Esophagus squamous epithelium (tissue), 5 donors: ENCODE measurements at regions not wholly inside any gene's neighbourhood (a gene's known extent, or its start where the extent isn't known, plus 50 kb on each side); places are given as distances from the start of the nearest gene placed in this dataset.

Source experiments
- DNase-seq: peaks from one replicate; lab custom pipeline; 2025; lab: John Stamatoyannopoulos, UW
- H3K27ac ChIP-seq, 4 donors: fragments of 200-600 bp; sonication (generic); one replicate each; pipeline ENCODE4 v1.5.1; 2016 to 2019; ENCODE audit warnings: mild to moderate bottlenecking in 1 of 4
- H3K27me3 ChIP-seq, 4 donors: fragments of 200-600 bp; sonication (generic); 1 replicate in 3 of 4; 2 replicates in 1 of 4; pipeline versions ENCODE4 v1.5.1 to v1.6.0; 2017 to 2021; ENCODE audit warnings: antibody characterized with exemption in 1 of 4
- H3K36me3 ChIP-seq, 3 donors: fragments of 200-600 bp; sonication (generic); one replicate each; pipeline ENCODE4 v1.5.1; 2016 to 2019
- H3K4me1 ChIP-seq, 3 donors: fragments of 200-600 bp; sonication (generic); one replicate each; pipeline ENCODE4 v1.5.1; 2017 to 2019
- H3K4me3 ChIP-seq, 4 donors: fragments of 200-600 bp; sonication (generic); 1 replicate in 3 of 4; 2 replicates in 1 of 4; pipeline ENCODE4 v1.5.1; 2016 to 2019; ENCODE audit warnings: mild to moderate bottlenecking in 2 of 4, moderate library complexity in 1 of 4
- H3K9me3 ChIP-seq, 3 donors: fragments of 200-600 bp; sonication (generic); one replicate each; pipeline ENCODE4 v1.5.1; 2016 to 2019
- POLR2A ChIP-seq, 4 donors: fragments of 450-650 bp; IDR thresholded peaks; one replicate each; pipeline ENCODE4 v1.6.1; 2017; ENCODE audit warnings: antibody characterized with exemption in 4 of 4, mild to moderate bottlenecking in 4 of 4, moderate library complexity in 3 of 4
- WGBS, 2 donors: methylation state at CpG; one replicate each; pipeline ENCODE4 v1.1.5; 2018; 5-methylcytosine and 5-hydroxymethylcytosine counted together
- intact Hi-C: fragments of 100-400 bp; cut with DNase I; formaldehyde crosslinking; loops from one replicate; pipeline ENCODE4 v1.15.0; 2022
- TF ChIP-seq, protein P1 (sequence below), 6 experiments: fragments of 450-650 bp in 4 of 6; fragments of 200-600 bp in 2 of 6; sonication (generic) in 2 of 6; IDR thresholded peaks; one replicate each; pipeline ENCODE4 v1.5.1; 2016 to 2019; ENCODE audit warnings: antibody characterized with exemption in 6 of 6, mild to moderate bottlenecking in 4 of 6, moderate library complexity in 4 of 6
- donor health status: DM: yes; HTN: yes; CAD: no.

DNA sequence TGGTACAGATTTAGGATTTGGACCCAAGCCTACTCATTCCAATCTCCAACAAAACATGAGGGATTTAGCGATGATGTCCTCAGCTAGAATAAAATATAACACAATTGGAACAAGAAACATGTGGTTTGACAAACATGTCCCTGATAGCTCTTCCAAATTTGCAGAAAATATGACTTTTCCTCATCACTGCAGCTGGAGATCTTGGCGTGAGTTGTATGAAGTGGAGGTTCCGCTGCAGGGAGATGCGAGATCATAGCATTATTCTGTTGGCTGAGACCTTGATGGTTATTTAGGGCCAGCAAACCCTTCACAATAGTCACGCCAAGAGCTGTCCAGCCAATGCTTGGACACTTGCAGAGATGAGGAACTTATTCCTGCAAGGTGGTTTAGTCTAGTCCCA, 413.4 kb upstream of the TBX3 start:
- TF ChIP-seq, protein P1, sequence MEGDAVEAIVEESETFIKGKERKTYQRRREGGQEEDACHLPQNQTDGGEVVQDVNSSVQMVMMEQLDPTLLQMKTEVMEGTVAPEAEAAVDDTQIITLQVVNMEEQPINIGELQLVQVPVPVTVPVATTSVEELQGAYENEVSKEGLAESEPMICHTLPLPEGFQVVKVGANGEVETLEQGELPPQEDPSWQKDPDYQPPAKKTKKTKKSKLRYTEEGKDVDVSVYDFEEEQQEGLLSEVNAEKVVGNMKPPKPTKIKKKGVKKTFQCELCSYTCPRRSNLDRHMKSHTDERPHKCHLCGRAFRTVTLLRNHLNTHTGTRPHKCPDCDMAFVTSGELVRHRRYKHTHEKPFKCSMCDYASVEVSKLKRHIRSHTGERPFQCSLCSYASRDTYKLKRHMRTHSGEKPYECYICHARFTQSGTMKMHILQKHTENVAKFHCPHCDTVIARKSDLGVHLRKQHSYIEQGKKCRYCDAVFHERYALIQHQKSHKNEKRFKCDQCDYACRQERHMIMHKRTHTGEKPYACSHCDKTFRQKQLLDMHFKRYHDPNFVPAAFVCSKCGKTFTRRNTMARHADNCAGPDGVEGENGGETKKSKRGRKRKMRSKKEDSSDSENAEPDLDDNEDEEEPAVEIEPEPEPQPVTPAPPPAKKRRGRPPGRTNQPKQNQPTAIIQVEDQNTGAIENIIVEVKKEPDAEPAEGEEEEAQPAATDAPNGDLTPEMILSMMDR (IDR thresholded peaks at IDR 0.05), result no peak
- TF ChIP-seq POLR2A (IDR thresholded peaks at IDR 0.05), result no peak
- Histone ChIP-seq H3K27ac (no peak overlapping the region), H3K4me3 (no peak overlapping the region), H3K4me1 (no peaks in the 10 kb centered on the region), H3K36me3 (no peaks in the 10 kb centered on the region), H3K9me3 (no peaks in the 10 kb centered on the region), H3K27me3 (no peaks in the 10 kb centered on the region)
- 82 to 83% methylated on average over 5 of the region's 5 CpGs for WGBS, 2 donors
- intact Hi-C loops, result no loop called here
- no peak for DNase-seq

DNA sequence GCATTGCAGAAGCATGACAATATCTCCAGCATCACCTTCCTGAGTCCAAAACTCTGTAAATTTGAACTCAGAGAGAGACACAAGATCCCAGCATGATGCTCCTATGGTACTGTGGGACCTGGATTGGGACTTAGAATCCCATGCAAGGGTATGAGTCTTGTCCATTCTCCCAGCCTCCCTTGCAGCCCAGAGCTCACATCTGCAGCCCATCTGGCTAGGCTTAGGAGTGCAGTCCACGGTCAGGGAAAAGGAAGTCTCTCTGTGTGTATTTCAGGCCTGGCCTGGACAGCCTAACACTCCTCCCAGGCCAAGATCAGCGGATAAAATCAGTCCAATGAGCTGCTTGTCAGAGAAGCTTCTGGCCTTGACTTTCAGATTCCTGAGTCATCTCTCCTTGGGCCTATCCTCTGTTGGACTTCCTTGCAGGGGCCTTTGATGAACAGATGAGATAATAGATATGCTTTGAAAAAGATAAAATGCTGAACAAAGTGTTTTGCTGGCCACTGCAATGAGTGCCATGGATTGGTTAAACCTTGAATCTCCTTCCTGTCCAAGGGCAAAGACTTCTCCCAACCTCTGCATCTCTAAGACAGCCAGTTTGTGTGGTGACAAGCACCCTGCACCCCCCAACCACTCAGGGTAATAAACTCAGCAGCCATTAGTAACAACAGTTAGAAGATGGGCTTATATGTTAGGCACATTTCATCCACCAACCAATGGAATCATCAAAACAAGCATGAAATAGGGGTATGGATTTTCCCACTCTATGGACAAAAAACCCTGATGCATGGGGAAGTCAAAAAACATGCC, 412.8 kb upstream of the TBX3 start:
- WGBS, 2 donors, result 45 to 100% methylated on average over 1 to 2 of the region's 2 CpGs
- Histone ChIP-seq H3K9me3 (no peaks in the 10 kb centered on the region), H3K4me3 (no peak overlapping the region), H3K27me3 (no peaks in the 10 kb centered on the region), H3K36me3 (no peaks in the 10 kb centered on the region), H3K27ac (no peak overlapping the region), H3K4me1 (no peaks in the 10 kb centered on the region)
- TF ChIP-seq, protein P1 (IDR thresholded peaks at IDR 0.05), result no peak
- no peak for TF ChIP-seq POLR2A (IDR thresholded peaks at IDR 0.05)
- intact Hi-C loops, result no loop called here
- DNase-seq, result no peak

DNA sequence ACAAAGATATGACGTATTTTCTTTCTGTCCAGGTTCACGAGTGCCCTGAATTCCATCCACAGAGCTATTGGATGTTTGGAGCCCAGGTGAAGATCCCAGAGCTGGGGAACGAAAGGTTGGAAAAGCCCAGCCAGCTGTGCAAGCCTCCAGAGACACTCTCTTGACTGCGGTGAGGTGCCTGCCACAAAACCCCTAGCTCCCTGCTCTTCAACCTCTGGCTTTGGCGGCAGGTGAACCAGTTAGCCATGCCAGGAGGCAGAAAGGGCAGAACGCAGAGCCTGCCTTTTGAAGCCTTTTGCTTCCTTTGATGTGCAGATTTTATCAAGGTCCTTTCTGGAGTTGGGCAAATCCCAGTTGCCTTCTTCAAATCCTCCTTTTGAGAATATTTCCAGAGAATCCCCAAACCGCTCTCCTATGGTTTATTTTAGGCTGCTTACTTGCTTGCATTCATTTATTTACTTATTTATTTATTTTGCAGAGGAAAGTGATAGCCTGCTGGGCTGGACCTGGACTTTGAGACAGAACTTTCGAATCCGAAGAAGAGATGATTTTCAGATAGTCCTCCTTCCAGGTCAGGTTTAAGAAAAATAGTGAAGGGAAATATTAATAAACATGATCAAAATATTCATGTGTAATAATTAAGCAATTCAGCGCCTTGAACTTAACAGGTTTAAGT, 411.2 kb upstream of the TBX3 start:
- Histone ChIP-seq H3K27ac (no peak overlapping the region), H3K4me1 (no peaks in the 10 kb centered on the region), H3K9me3 (no peaks in the 10 kb centered on the region), H3K27me3 (no peaks in the 10 kb centered on the region), H3K36me3 (no peaks in the 10 kb centered on the region), H3K4me3 (no peak overlapping the region)
- WGBS, 2 donors, result 79 to 80% methylated on average over 10 of the region's 10 CpGs
- TF ChIP-seq, protein P1 (IDR thresholded peaks at IDR 0.05), result no peak
- no peak for TF ChIP-seq POLR2A (IDR thresholded peaks at IDR 0.05)
- intact Hi-C loops, result no loop called here
- no peak for DNase-seq

DNA sequence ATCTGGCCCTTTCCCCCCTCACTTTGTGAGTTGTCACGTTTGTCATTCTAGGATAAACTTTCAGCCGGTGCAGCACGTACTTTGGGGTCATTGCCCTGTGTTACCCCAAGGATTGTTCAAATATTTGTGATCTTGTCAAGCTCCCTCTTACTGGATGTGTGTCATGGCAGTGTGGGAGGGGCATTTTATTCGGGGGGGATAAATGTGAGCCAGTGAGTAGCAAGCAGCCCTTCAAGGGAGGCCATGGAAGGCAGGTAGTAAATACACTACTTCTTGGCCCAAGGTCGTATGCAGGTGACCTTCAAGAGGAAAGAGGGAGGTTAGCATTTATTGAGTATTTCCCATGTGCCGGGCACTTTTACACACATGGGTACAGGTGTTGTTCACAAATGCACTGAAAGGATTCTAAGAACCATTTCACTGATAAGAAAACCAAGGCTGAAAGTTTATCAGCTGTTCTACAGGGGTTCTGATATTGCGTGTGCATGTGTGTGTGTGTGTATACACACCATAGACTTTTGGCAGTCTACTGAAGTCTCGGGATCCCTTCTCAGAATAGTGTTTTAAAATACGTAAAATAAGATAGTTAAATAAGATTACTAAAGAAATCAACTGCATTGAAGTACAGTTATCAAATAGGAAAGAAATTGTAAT, 410.3 kb upstream of the TBX3 start:
- H3K4me3 ChIP-seq, result no peak overlapping the region
- TF ChIP-seq, protein P1 (IDR thresholded peaks at IDR 0.05), result no peak
- no peak for TF ChIP-seq POLR2A (IDR thresholded peaks at IDR 0.05)
- DNase-seq, result no peak
- 56 to 63% methylated on average over 9 of the region's 9 CpGs for WGBS, 2 donors
- intact Hi-C loops, result no loop called here
- H3K27ac ChIP-seq, result no peak overlapping the region
- H3K36me3 ChIP-seq, result no peaks in the 10 kb centered on the region
- H3K27me3 ChIP-seq, result no peaks in the 10 kb centered on the region
- H3K4me1 ChIP-seq, result no peaks in the 10 kb centered on the region
- H3K9me3 ChIP-seq, result no peaks in the 10 kb centered on the region

DNA sequence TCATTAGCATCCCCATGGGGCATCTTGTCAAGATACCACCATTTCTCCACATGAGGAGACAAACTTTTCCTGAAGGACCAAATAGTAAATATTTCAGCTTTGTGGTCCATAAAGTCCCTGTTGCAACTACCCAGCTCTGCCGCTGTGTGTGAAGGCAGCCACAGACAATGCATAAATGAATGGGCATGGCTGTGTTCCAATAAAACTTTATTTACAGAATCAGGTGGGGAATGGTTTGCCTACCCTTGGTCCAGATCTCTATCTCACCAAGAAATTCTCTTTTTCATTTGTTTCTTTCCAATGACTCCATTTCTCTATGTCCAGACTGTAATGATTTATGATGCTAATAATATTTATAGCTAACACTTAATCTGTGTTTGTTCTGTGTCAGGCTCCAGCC, 409.3 kb upstream of the TBX3 start:
- Histone ChIP-seq H3K4me3 (no peak overlapping the region), H3K36me3 (no peaks in the 10 kb centered on the region), H3K27me3 (no peaks in the 10 kb centered on the region), H3K4me1 (no peaks in the 10 kb centered on the region), H3K9me3 (no peaks in the 10 kb centered on the region), H3K27ac (no peak overlapping the region)
- 80 to 90% methylated on average over 1 of the region's 1 CpG for WGBS, 2 donors
- intact Hi-C loops, result no loop called here
- DNase-seq, result no peak
- no peak for TF ChIP-seq POLR2A (IDR thresholded peaks at IDR 0.05)
- TF ChIP-seq, protein P1 (IDR thresholded peaks at IDR 0.05), result no peak
